ENCODE measurements at regions not wholly inside any gene's neighbourhood (a gene's known extent, or its start where the extent isn't known, plus 50 kb on each side); places are given as distances from the start of the nearest gene placed in this dataset.

DNA sequence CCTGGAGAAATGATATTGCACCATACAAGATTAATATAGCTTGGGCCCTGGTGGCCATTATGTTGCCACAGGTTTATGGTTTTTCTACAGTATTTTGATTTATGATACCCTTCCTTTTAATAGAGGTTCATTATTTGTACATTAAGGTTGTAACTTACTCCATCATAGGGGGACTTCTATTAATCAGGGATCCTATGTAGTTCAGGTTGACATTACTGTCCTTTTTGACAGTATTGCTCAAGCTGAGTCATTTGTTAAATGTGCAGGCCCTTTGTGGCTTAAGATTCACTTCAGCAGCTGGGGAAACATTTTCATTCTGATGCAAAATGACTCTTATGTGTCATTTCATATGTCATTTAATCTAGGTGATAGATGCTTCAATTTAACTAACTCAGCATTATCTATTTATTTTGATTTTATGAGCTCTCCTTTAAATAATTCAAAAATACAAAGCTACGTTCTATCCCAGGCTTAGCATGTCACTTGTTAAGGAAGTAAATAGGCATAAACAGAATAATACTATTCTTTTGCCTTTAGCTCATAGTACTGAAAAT is 686.9 kb upstream of the NCAM2 start:
- TF ChIP-seq YY1 (IDR thresholded peaks at IDR 0.05; ENCODE audit: insufficient read depth, insufficient read length), result no peak
- no peak for TF ChIP-seq SUZ12 (IDR thresholded peaks at IDR 0.05; ENCODE audit: extremely low read depth, insufficient read depth, insufficient read length)
- TF ChIP-seq ZNF274 (IDR thresholded peaks at IDR 0.05; ENCODE audit: low read depth, low read length), result no peak

All from NT2/D1 (cell line).